ENCODE measurements at regions not wholly inside any gene's neighbourhood (a gene's known extent, or its start where the extent isn't known, plus 50 kb on each side); places are given as distances from the start of the nearest gene placed in this dataset.

DNA sequence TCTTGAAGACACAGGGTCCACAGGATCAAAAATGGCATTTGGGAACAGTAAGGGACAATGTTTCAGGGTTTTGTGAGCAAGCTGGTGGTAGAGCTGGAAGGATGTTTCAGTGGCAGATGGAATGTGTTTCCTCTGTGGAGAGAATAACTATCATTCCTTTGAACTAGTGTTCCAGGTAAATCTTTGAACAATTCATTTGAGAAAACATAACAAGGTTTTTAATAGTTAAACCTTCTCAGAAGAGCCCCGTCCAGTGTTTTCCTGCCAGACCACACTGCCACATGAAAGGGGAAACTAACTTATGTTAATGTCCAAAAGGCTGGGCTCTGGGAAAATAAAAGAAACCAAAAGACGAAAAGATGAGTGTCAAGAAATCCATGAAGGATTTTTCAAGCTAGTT is 207.0 kb upstream of the ZNF462 start:
- TF ChIP-seq, protein P1, sequence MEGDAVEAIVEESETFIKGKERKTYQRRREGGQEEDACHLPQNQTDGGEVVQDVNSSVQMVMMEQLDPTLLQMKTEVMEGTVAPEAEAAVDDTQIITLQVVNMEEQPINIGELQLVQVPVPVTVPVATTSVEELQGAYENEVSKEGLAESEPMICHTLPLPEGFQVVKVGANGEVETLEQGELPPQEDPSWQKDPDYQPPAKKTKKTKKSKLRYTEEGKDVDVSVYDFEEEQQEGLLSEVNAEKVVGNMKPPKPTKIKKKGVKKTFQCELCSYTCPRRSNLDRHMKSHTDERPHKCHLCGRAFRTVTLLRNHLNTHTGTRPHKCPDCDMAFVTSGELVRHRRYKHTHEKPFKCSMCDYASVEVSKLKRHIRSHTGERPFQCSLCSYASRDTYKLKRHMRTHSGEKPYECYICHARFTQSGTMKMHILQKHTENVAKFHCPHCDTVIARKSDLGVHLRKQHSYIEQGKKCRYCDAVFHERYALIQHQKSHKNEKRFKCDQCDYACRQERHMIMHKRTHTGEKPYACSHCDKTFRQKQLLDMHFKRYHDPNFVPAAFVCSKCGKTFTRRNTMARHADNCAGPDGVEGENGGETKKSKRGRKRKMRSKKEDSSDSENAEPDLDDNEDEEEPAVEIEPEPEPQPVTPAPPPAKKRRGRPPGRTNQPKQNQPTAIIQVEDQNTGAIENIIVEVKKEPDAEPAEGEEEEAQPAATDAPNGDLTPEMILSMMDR (conservative IDR thresholded peaks at IDR 0.05; ENCODE audit: low read length): no peak
- no peak for TF ChIP-seq EZH2phosphoT487 (IDR thresholded peaks at IDR 0.05; ENCODE audit: borderline replicate concordance, low read depth, low read length)
